HG03521 (cell line): ENCODE measurements at regions not wholly inside any gene's neighbourhood (a gene's known extent, or its start where the extent isn't known, plus 50 kb on each side); places are given as distances from the start of the nearest gene placed in this dataset.
"Not testable (repeated sequence)": the region's sequence is repeated elsewhere in the genome, so short reads cannot be mapped to it uniquely, and the experiment has no call there.

Experiments used
- ATAC-seq: cut with Tn5 transposase; IDR thresholded peaks from one replicate; pipeline ENCODE4 v1.9.1; 2021; ENCODE audit warnings: mild to moderate bottlenecking, moderate library complexity; ENCODE audit not compliant: unreplicated experiment

GRCh38 chr6:84358581-84358980, 131.1 kb upstream of the CEP162 start:
- no peak for ATAC-seq

DNA sequence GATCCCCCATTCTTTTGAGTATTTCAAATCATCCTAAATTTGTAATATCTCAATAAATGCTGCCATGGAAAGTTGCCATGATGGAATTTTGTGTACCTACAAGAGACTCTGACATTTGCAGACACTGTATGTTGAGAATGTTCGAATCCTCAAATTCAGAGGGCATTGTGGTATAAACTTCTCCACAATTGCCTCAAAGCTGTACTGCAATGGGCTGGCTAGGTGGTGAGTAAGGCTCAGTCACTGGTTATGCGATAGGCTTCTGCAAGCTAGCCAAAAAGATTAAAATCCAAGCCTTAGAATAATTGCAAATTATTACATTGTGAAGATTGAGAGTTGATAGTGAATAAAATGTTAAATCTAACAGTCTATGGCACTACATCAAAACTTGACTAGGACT, 130.2 kb upstream of the CEP162 start:
- ATAC-seq, result no peak

DNA sequence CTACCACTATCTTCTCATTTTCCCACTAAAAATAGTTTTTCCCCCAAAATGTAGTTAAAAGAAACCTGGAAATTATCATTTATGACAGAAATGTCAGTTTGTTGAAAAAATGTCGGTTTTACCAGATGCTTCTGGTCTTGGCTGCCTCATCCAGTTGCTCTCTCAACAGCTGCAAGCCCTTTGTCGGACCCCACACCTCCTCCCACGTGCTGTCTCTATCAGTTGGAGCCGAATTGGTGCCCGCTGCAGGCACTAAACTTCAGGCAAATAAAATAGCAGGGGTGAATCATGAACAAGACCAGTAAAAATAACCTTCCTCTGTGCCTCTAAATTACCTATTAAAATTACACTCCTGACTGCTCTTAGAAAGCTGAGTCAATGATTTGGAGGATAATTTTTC, 129.5 kb upstream of the CEP162 start:
- ATAC-seq, result no peak

DNA sequence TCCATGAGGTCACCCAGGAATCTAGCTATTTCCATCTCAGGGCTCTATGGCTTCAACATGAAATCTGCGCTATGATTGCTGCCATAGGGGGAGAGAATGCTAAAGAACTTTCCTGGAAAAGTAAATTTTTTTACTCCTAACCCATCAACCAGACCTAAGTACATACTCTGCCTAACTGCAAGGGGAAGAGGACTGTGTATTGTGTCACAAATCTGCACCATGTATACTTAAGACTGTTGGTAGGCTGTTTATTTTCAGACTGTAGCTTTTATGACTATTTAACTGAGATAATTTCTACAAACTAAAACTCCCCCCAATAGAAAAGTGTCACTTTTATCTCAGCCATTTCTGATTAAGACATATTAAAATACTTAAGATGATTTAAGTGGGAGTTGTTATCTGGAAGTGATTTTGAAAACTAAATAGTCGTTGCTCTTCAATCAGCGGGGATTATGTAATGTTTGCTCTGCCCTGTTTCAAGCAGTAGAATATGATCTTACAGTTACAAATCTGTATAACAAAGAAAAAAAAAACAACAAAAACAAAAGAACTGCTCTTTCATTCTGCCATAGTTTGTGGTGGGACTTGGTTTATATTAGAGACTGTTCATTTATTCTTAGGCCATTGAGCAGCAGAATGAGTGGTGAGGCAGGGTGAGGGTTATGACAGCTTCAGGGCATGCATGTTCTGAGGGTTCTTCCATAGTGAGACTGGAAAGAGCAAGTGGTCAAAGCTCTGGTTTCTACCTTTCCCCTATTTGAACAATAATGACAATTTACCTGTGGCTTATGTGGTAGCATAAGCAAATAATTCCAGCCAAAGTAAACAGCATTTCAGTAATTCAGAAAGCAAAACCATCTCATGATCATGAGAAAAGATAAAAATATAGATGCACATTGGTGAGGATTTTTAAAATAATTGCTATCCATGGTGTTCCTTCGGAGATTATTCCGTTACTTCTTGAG, 126.3 kb upstream of the CEP162 start:
- ATAC-seq, result no peak

GRCh38 chr6:84350397-84350796, 123.0 kb upstream of the CEP162 start:
- ATAC-seq, result no peak

DNA sequence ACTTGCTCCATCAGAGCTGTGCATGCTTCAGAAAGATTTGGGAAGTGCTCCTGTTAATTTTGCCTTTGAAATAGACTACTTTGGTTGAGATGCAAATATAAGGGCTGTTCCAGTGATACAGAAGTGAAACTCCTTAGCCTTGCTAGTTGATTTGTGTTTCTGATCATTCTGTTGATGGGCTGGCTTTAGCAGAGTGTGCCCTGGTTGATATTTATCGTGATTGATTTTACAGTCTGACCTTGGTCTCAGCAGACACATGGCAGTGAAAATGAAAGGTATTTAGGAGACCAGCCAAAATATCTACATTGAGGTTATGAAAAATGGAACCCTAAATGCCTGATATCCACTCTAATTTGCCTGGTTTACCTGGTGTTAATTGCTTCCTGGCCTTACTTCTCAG, 122.1 kb upstream of the CEP162 start:
- ATAC-seq, result no peak

- ATAC-seq, result no peak
Observed at GRCh38 chr6:84348801-84349200, 121.4 kb upstream of the CEP162 start.

DNA sequence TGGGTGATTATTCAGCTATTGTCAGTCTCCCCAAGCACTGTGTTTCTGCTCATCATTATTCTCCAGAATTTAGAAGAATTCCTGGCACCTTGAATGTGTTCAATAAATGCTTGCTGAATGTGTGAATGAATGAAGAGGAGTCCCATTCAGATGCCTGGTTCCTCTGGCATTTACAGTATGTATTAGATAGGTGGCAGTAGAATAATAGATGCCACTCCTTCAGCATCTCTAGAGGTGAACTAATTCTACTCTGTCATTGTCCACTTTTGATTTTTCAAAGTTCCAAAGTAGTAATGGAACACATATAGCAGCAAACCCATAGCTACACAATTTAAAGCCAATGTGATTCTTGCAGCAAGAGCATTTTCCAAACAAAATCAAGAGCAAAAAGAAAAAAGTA, 118.9 kb upstream of the CEP162 start:
- no peak for ATAC-seq

DNA sequence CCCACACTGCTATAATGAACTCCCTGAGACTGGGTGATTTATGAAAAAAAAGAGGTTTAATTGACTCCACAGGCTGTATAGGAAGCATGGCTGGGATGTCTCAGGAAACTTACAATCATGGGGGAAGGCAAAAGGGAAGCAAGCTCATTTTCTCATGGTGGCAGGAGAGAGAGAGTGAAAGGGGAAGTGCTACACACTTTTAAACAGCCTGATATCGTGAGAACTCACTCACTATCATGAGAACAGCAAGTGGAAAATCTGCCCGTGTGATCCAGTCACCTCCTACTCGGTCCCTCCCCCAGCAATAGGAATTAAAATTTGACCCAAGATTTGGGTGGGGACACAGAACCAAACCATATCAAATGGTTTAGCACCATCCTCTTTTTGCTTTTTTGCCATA, 116.6 kb upstream of the CEP162 start:
- no peak for ATAC-seq

GRCh38 chr6:84340422-84340821, 113.0 kb upstream of the CEP162 start:
- no peak for ATAC-seq

GRCh38 chr6:84333842-84334241, 106.4 kb upstream of the CEP162 start:
- ATAC-seq, result no peak

DNA sequence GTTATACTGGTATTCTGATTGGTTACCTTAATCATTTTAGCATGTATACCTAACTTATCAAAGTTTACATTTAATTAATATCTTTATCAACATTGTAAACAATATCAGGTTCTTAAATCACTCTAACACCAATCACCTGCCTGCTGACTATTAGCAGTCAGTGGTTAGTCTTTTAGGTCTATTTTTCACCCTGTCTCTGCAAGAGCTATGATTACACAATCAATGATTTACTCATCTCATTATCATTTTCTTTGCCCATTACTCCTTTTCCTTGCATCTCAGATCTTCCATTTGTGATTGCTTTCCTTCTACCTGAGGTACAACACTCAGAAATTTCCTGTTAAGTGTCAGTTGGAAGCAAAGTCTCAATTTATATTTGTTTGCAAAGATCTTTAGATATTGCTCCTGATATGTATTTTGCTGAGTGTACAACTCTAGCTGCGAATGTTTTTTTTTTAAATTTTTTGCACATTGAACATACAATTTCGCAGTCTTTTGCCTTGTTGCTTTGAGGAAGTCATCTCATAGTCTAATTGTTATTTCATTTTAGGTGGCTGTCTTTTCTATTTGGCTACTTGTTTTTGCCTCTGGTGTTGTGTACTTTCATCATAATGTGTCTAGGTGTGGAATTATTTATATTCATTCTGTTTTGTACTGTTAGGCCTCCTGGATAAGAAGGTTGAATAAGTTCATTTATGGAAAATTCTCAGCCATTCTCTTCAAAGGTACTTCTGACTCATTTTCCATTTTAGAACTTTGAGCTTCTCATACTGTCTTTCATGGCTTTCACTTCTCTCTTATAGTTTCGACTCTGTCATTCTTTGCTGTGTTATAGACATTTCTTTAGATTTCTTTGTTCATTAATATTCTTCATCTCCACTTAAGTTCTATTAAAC, 104.9 kb upstream of the CEP162 start:
- ATAC-seq, result peak; percentile 95

- no peak for ATAC-seq
Observed at GRCh38 chr6:84330325-84330724, 102.9 kb upstream of the CEP162 start.

GRCh38 chr6:84329516-84329915, 102.1 kb upstream of the CEP162 start:
- no peak for ATAC-seq

GRCh38 chr6:84329077-84329476, 101.6 kb upstream of the CEP162 start:
- no peak for ATAC-seq

- no peak for ATAC-seq
Observed at GRCh38 chr6:84317463-84317862, 90.0 kb upstream of the CEP162 start.

- no peak for ATAC-seq
Observed at GRCh38 chr6:84314377-84314898, 87.0 kb upstream of the CEP162 start.

DNA sequence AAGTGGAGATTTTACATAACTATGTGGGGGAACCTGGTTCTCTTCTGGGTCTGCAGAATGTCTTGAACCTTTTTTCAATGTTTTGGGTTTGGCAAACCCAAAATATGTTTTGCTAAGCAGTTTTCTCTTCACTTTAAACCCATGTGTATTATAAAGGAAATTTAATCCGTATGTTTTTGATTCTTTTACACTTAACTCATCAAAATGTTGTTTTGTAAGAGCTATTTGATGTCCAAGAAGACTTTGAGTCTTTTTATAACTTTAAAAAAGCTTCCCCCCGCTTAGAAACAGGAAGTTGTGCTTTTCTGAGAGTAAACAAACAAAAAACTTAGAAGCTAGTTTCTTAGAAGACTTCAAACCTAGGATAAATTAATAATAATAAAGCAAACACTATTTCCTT, 81.9 kb upstream of the CEP162 start:
- ATAC-seq, result no peak

- ATAC-seq, result no peak
Observed at GRCh38 chr6:84304881-84305280, 77.4 kb upstream of the CEP162 start.

DNA sequence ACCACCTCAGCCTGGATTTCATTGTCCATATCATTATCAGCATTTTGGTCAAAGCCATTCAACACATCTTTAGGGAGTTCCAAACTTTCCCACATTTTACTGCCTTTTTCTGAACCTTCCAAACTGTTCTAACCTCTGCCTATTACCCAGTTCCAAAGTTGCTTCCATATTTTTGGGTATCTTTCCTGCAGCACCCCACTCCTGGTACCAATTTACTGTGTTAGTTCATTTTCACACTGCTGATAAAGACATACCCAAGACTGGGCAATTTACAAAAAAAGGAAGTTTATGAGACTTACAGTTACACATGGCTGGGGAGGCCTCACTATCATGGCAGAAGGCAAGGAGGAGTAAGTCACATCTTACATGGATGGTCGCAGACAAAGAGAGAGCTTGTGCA, 63.6 kb upstream of the CEP162 start:
- ATAC-seq, result not testable (repeated sequence)

- no peak for ATAC-seq
Observed at GRCh38 chr6:84284428-84285049, 57.1 kb upstream of the CEP162 start.
